ENCODE measurements at regions not wholly inside any gene's neighbourhood (a gene's known extent, or its start where the extent isn't known, plus 50 kb on each side); places are given as distances from the start of the nearest gene placed in this dataset.

GRCh38 chr1:209248649-209249279 is 334.8 kb upstream of the CAMK1G start:
- DNase-seq: peak; percentile 19

GRCh38 chr1:209249280-209249670 is 334.2 kb upstream of the CAMK1G start:
- DNase-seq: no peak

- no peak for DNase-seq
Observed at GRCh38 chr1:209249785-209250440, 333.6 kb upstream of the CAMK1G start.

GRCh38 chr1:209250861-209251636 is 332.5 kb upstream of the CAMK1G start:
- DNase-seq: no peak

- DNase-seq: no peak
Observed at GRCh38 chr1:209256766-209257350, 326.7 kb upstream of the CAMK1G start.

GRCh38 chr1:209257454-209257853 is 326.1 kb upstream of the CAMK1G start:
- no peak for DNase-seq

GRCh38 chr1:209260136-209260535 is 323.4 kb upstream of the CAMK1G start:
- no peak for DNase-seq

- DNase-seq: no peak
Observed at GRCh38 chr1:209262631-209263030, 320.9 kb upstream of the CAMK1G start.

GRCh38 chr1:209265301-209265700 is 318.2 kb upstream of the CAMK1G start:
- DNase-seq: no peak

GRCh38 chr1:209266590-209267205 is 316.8 kb upstream of the CAMK1G start:
- DNase-seq: no peak

GRCh38 chr1:209267968-209268367 is 315.5 kb upstream of the CAMK1G start:
- DNase-seq: no peak

- DNase-seq: no peak
Observed at GRCh38 chr1:209268479-209268878, 315.0 kb upstream of the CAMK1G start.

- no peak for DNase-seq
Observed at GRCh38 chr1:209276321-209276720, 307.2 kb upstream of the CAMK1G start.

- DNase-seq: no peak
Observed at GRCh38 chr1:209277662-209278061, 305.9 kb upstream of the CAMK1G start.

GRCh38 chr1:209291715-209292114 is 291.8 kb upstream of the CAMK1G start:
- no peak for DNase-seq

GRCh38 chr1:209302779-209303568 is 280.5 kb upstream of the CAMK1G start:
- DNase-seq: no peak

GRCh38 chr1:209304166-209304565 is 279.3 kb upstream of the CAMK1G start:
- no peak for DNase-seq

GRCh38 chr1:209305221-209305954 is 278.1 kb upstream of the CAMK1G start:
- DNase-seq: no peak

- no peak for DNase-seq
Observed at GRCh38 chr1:209307846-209308245, 275.7 kb upstream of the CAMK1G start.

- no peak for DNase-seq
Observed at GRCh38 chr1:209309198-209309597, 274.3 kb upstream of the CAMK1G start.

GRCh38 chr1:209311770-209312169 is 271.7 kb upstream of the CAMK1G start:
- no peak for DNase-seq

GRCh38 chr1:209316929-209317328 is 266.6 kb upstream of the CAMK1G start:
- DNase-seq: no peak

All from T1000 (cell line).